GM18861 (cell line): ENCODE measurements at regions not wholly inside any gene's neighbourhood (a gene's known extent, or its start where the extent isn't known, plus 50 kb on each side); places are given as distances from the start of the nearest gene placed in this dataset.
"Not testable (repeated sequence)": the region's sequence is repeated elsewhere in the genome, so short reads cannot be mapped to it uniquely, and the experiment has no call there.

Experiments used
- ATAC-seq: cut with Tn5 transposase; IDR thresholded peaks from one replicate; pipeline ENCODE4 v1.9.1; 2021; ENCODE audit not compliant: unreplicated experiment

GRCh38 chr5:92543201-92543600 is 1037.8 kb downstream of the NR2F1-AS1 start:
- no peak for ATAC-seq

GRCh38 chr5:92542017-92542416 is 1039.0 kb downstream of the NR2F1-AS1 start:
- not testable (repeated sequence) for ATAC-seq

- ATAC-seq = peak; percentile 61
Measured at GRCh38 chr5:92527311-92528078, 1053.5 kb downstream of the NR2F1-AS1 start.

- ATAC-seq = no peak
Measured at GRCh38 chr5:92525131-92525530, 1055.9 kb downstream of the NR2F1-AS1 start.

GRCh38 chr5:92519811-92520632 is 1061.0 kb downstream of the NR2F1-AS1 start:
- no peak for ATAC-seq

- ATAC-seq = peak; percentile 99
Measured at GRCh38 chr5:92518318-92518904, 1062.6 kb downstream of the NR2F1-AS1 start.

GRCh38 chr5:92514896-92515295 is 1066.1 kb downstream of the NR2F1-AS1 start:
- no peak for ATAC-seq

- ATAC-seq = no peak
Measured at GRCh38 chr5:92513067-92513466, 1068.0 kb downstream of the NR2F1-AS1 start.

GRCh38 chr5:92508271-92508670 is 1072.7 kb downstream of the NR2F1-AS1 start:
- ATAC-seq = no peak

- peak; percentile 52 for ATAC-seq
Measured at GRCh38 chr5:92505925-92506324, 1075.1 kb downstream of the NR2F1-AS1 start.

- no peak for ATAC-seq
Measured at GRCh38 chr5:92505145-92505544, 1075.9 kb downstream of the NR2F1-AS1 start.

- ATAC-seq = no peak
Measured at GRCh38 chr5:92504346-92504745, 1076.7 kb downstream of the NR2F1-AS1 start.

GRCh38 chr5:92500752-92501151 is 1080.3 kb downstream of the NR2F1-AS1 start:
- ATAC-seq = no peak

- ATAC-seq = no peak
Measured at GRCh38 chr5:92496545-92496944, 1084.5 kb downstream of the NR2F1-AS1 start.

- ATAC-seq = no peak
Measured at GRCh38 chr5:92494508-92494907, 1086.5 kb downstream of the NR2F1-AS1 start.

- ATAC-seq = no peak
Measured at GRCh38 chr5:92492908-92493307, 1088.1 kb downstream of the NR2F1-AS1 start.

- ATAC-seq = no peak
Measured at GRCh38 chr5:92484484-92484883, 1096.5 kb downstream of the NR2F1-AS1 start.

- no peak for ATAC-seq
Measured at GRCh38 chr5:92472981-92473566, 1090.0 kb upstream of the ARRDC3 start.

GRCh38 chr5:92471861-92472260 is 1088.7 kb upstream of the ARRDC3 start:
- ATAC-seq = no peak

- no peak for ATAC-seq
Measured at GRCh38 chr5:92470770-92471169, 1087.7 kb upstream of the ARRDC3 start.

GRCh38 chr5:92468295-92468694 is 1085.2 kb upstream of the ARRDC3 start:
- ATAC-seq = no peak
